ENCODE measurements at regions not wholly inside any gene's neighbourhood (a gene's known extent, or its start where the extent isn't known, plus 50 kb on each side); places are given as distances from the start of the nearest gene placed in this dataset.

- Histone ChIP-seq H3K9me3 (ENCODE audit: control insufficient read depth in 1 of 2, insufficient read depth in 1 of 2, low read depth in 1 of 2, low read length in 2 of 2) (no peaks in the 10 kb centered on the region), H4K20me1 (ENCODE audit: insufficient read depth) (no peaks in the 10 kb centered on the region), H3K9me2 (ENCODE audit: insufficient read depth) (no peaks in the 10 kb centered on the region), H3K4me3 (replicated peaks in 1 of 2; ENCODE audit: low read depth in 1 of 2, low read length in 2 of 2) (no peak overlapping the region), H3K4me2 (ENCODE audit: low read length) (no peak overlapping the region), H3K9ac (ENCODE audit: low read length) (no peak overlapping the region), H3K27me3 (ENCODE audit: insufficient read depth, low read length) (no peaks in the 10 kb centered on the region), H3K36me3 (ENCODE audit: control insufficient read depth in 1 of 2, insufficient read depth in 2 of 2, low read length in 2 of 2) (no peaks in the 10 kb centered on the region), H3K4me1 (ENCODE audit: control insufficient read depth in 1 of 2, insufficient read depth in 2 of 2, low read length in 2 of 2) (no peaks in the 10 kb centered on the region), H2AFZ (ENCODE audit: low read depth, low read length, poor library complexity, severe bottlenecking) (no peak overlapping the region), H3K27ac (ENCODE audit: low read depth, low read length) (no peak overlapping the region), H3K79me2 (ENCODE audit: insufficient read depth, low read length) (no peaks in the 10 kb centered on the region)
- ChIA-PET POLR2A (no interaction called here), CTCF (no interaction called here), RAD21 (ENCODE audit: low non-redundant PET in 1 of 2, low total read pairs in 2 of 2, uncharacterized antibody in 2 of 2, unreplicated experiment in 2 of 2) (no interaction called here)
- DNase-seq (ENCODE audit: low read depth, low spot score) (no peak), ATAC-seq (no peak)
- intact Hi-C loops (cut with micrococcal nuclease), result no loop called here
- BruUV-seq (replicated peaks), result no TSS peak
- TF ChIP-seq SIN3A (IDR thresholded peaks at IDR 0.05; ENCODE audit: low read depth) (no peak), REST (IDR thresholded peaks at IDR 0.05; ENCODE audit: low read depth) (no peak), MAX (IDR thresholded peaks at IDR 0.05) (no peak), YY1 (IDR thresholded peaks at IDR 0.05; ENCODE audit: extremely low read depth, insufficient replicate concordance, low read depth, low read length) (no peak), EZH2phosphoT487 (IDR thresholded peaks at IDR 0.05; ENCODE audit: borderline replicate concordance) (no peak), SRF (IDR thresholded peaks at IDR 0.05; ENCODE audit: low read depth) (no peak)
Measured at GRCh38 chr10:132487241-132488135, 50.1 kb upstream of the INPP5A start.

Data from HCT116 (cell line).